ENCODE measurements at regions not wholly inside any gene's neighbourhood (a gene's known extent, or its start where the extent isn't known, plus 50 kb on each side); places are given as distances from the start of the nearest gene placed in this dataset.

DNA sequence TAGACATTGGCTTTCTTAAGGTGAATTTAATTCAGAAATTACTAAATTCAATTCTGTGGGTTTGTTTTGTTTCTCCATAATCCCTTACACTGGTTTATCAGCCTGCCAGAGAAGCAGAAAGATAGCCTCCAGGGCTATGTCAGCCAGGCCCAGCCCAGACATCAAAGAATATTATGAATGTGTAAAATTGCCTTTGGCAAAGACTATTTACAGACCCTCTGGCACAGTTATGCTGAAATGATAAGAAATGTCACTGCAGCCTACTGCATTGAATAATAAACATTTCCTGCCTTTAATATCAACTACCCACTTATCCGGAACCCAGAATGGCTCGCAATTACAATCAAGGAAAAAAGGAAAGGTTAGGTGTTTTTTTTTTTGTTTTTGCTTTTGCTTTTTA is 562.5 kb upstream of the LRRC4C start:
- no peak overlapping the region for H3K4me3 ChIP-seq
- H3K9me3 ChIP-seq: peaks cover 0 to 19% (median 0%) of the 10 kb centered on the region in 3 donors
- TF ChIP-seq, protein P1, sequence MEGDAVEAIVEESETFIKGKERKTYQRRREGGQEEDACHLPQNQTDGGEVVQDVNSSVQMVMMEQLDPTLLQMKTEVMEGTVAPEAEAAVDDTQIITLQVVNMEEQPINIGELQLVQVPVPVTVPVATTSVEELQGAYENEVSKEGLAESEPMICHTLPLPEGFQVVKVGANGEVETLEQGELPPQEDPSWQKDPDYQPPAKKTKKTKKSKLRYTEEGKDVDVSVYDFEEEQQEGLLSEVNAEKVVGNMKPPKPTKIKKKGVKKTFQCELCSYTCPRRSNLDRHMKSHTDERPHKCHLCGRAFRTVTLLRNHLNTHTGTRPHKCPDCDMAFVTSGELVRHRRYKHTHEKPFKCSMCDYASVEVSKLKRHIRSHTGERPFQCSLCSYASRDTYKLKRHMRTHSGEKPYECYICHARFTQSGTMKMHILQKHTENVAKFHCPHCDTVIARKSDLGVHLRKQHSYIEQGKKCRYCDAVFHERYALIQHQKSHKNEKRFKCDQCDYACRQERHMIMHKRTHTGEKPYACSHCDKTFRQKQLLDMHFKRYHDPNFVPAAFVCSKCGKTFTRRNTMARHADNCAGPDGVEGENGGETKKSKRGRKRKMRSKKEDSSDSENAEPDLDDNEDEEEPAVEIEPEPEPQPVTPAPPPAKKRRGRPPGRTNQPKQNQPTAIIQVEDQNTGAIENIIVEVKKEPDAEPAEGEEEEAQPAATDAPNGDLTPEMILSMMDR (IDR thresholded peaks at IDR 0.05): no peak
- TF ChIP-seq POLR2A (IDR thresholded peaks at IDR 0.05): no peak
- no peaks in the 10 kb centered on the region for H3K27me3 ChIP-seq
- H3K4me1 ChIP-seq: no peaks in the 10 kb centered on the region
- whole genome bisulfite sequencing, 2 donors: 44 to 67% methylated on average over 2 of the region's 2 CpGs
- H3K27ac ChIP-seq: no peak overlapping the region
- intact Hi-C loops (cut with DNase I): no loop called here
- DNase-seq: no peak
- H3K36me3 ChIP-seq: no peaks in the 10 kb centered on the region

DNA sequence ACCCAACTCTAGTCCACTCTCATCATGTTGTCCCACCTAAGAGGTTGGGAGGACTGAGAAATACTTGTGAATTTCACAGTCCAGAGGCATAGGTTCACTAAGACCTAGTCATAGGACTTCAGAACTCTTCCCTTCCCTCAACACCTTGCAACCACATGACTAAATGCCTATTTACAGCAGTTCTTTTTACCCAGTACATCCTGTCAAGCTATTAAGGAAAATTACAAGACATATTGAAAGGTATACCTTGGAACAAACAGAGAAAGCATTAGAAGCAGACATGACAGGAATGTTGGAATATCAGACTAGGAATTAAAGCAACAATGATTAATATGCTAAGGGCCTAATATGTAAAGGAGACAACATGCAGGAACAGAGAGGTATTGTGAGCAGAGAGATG is 563.8 kb upstream of the LRRC4C start:
- no peaks in the 10 kb centered on the region for H3K36me3 ChIP-seq
- no peaks in the 10 kb centered on the region for H3K27me3 ChIP-seq
- peaks cover 0 to 23% (median 0%) of the 10 kb centered on the region in 3 donors for H3K9me3 ChIP-seq
- intact Hi-C loops (cut with DNase I): no loop called here
- H3K4me3 ChIP-seq: no peak overlapping the region
- TF ChIP-seq, protein P1 (IDR thresholded peaks at IDR 0.05): no peak
- no peak for TF ChIP-seq POLR2A (IDR thresholded peaks at IDR 0.05)
- DNase-seq: no peak
- H3K4me1 ChIP-seq: no peaks in the 10 kb centered on the region
- H3K27ac ChIP-seq: no peak overlapping the region

- Histone ChIP-seq H3K9me3 (peaks cover 0 to 23% (median 0%) of the 10 kb centered on the region in 3 donors), H3K4me1 (no peaks in the 10 kb centered on the region), H3K27ac (no peak overlapping the region), H3K27me3 (no peaks in the 10 kb centered on the region), H3K36me3 (no peaks in the 10 kb centered on the region), H3K4me3 (no peak overlapping the region)
- WGBS, 2 donors: 57 to 65% methylated on average over 4 of the region's 4 CpGs
- no peak for DNase-seq
- TF ChIP-seq, protein P1 (IDR thresholded peaks at IDR 0.05): no peak
- TF ChIP-seq POLR2A (IDR thresholded peaks at IDR 0.05): no peak
- intact Hi-C loops (cut with DNase I): no loop called here
These were observed 565.8 kb upstream of the LRRC4C start for GRCh38 chr11:42025121-42025803.

DNA sequence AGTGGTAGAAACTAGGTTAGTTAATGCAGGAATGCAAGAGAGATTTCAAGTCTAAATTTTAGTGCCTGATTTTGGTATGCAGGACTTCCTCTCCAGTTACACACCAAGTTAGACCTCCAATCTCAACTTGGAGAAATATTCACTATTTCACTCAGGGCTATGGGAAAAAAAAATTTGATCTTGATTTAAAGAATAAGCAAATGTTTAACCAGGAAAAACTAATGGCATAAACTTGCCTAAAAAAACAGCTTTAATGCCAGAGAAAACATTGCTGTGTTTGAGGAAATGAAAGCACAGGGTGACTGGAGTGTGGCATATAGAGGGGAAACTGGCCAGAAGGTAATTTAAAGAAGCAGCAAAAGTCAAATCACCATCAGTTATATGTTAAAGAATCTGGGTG is 575.4 kb upstream of the LRRC4C start:
- Histone ChIP-seq H3K27ac (no peak overlapping the region), H3K36me3 (no peaks in the 10 kb centered on the region), H3K4me1 (no peaks in the 10 kb centered on the region), H3K9me3 (peaks cover 0 to 4% (median 0%) of the 10 kb centered on the region in 3 donors), H3K4me3 (no peak overlapping the region), H3K27me3 (no peaks in the 10 kb centered on the region)
- no peak for DNase-seq
- intact Hi-C loops (cut with DNase I): no loop called here
- TF ChIP-seq, protein P1 (IDR thresholded peaks at IDR 0.05): no peak
- no peak for TF ChIP-seq POLR2A (IDR thresholded peaks at IDR 0.05)

DNA sequence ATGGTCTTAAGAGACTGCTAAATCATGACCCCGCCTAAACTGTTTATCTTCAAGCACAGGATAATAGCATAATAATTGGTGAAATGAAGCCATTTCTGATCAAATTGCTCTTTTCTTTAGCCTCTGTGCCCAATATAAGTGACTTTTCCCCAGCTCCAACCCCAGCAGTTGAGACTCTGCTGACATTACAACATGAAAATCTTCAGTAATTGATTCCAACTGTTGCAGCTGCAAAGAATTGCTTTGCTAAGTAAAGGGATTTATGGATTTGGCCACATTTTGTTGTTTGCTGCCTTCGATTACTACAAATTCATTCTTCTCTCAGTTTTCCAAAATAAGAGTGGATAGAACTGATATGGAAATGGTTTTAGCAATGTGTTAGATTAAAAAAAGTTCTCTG is 576.7 kb upstream of the LRRC4C start:
- Histone ChIP-seq H3K27ac (no peak overlapping the region), H3K4me1 (no peaks in the 10 kb centered on the region), H3K27me3 (no peaks in the 10 kb centered on the region), H3K9me3 (no peaks in the 10 kb centered on the region), H3K4me3 (no peak overlapping the region), H3K36me3 (no peaks in the 10 kb centered on the region)
- intact Hi-C loops (cut with DNase I): no loop called here
- DNase-seq: no peak
- TF ChIP-seq, protein P1 (IDR thresholded peaks at IDR 0.05): no peak
- TF ChIP-seq POLR2A (IDR thresholded peaks at IDR 0.05): no peak
- WGBS, 2 donors: 52 to 64% methylated on average over 2 of the region's 2 CpGs

All from esophagus squamous epithelium (tissue), 5 donors.